ENCODE measurements at regions not wholly inside any gene's neighbourhood (a gene's known extent, or its start where the extent isn't known, plus 50 kb on each side); places are given as distances from the start of the nearest gene placed in this dataset.

DNA sequence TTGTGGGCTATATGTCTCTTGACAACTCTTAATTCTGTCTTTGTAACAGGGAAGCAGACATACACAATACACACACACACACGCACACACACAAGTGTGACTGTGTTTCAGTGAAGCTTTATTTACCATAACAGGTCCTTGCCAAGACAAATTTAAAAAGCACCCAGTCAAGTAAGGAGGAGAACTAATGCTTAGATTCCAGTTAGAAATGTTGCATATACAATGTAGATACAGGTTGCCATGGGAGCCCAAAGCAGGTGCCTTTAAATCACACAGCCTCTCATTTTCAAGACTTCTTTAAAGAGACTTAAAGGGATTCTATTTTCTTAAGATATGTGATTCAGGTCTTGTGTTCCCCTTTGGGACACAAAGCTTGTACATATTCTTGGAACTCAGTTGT is 1551.9 kb downstream of the EFNB2 start:
- no peaks in the 10 kb centered on the region for H3K79me2 ChIP-seq (ENCODE audit: insufficient read depth, low read length)
- H4K20me1 ChIP-seq (ENCODE audit: insufficient read depth): no peaks in the 10 kb centered on the region
- no peaks in the 10 kb centered on the region for H3K9me3 ChIP-seq (ENCODE audit: control insufficient read depth in 1 of 2, insufficient read depth in 1 of 2, low read depth in 1 of 2, low read length in 2 of 2)
- intact Hi-C loops (cut with micrococcal nuclease): no loop called here
- H3K9ac ChIP-seq (ENCODE audit: low read length): no peak overlapping the region
- RAD21 ChIA-PET (ENCODE audit: low non-redundant PET in 1 of 2, low total read pairs in 2 of 2, uncharacterized antibody in 2 of 2, unreplicated experiment in 2 of 2): no interaction called here
- CTCF ChIA-PET: no interaction called here
- no peaks in the 10 kb centered on the region for H3K36me3 ChIP-seq (ENCODE audit: control insufficient read depth in 1 of 2, insufficient read depth in 2 of 2, low read length in 2 of 2)
- no peak overlapping the region for H3K4me3 ChIP-seq (replicated peaks in 1 of 2; ENCODE audit: low read depth in 1 of 2, low read length in 2 of 2)
- DNase-seq (ENCODE audit: low read depth, low spot score) (no peak), ATAC-seq (no peak)
- TF ChIP-seq YY1 (IDR thresholded peaks at IDR 0.05; ENCODE audit: extremely low read depth, insufficient replicate concordance, low read depth, low read length) (no peak), ELF1 (IDR thresholded peaks at IDR 0.05; ENCODE audit: borderline replicate concordance, low read depth) (no peak), SIN3A (IDR thresholded peaks at IDR 0.05; ENCODE audit: low read depth) (no peak), EGR1 (IDR thresholded peaks at IDR 0.05; ENCODE audit: low read depth) (no peak), SP1 (IDR thresholded peaks at IDR 0.05; ENCODE audit: low read depth) (no peak), CBX3 (IDR thresholded peaks at IDR 0.05; ENCODE audit: low read depth) (no peak), POLR2AphosphoS5 (IDR thresholded peaks at IDR 0.05; ENCODE audit: low read depth, low read length) (no peak), POLR2A (IDR thresholded peaks at IDR 0.05; ENCODE audit: borderline replicate concordance, extremely low read depth, insufficient read depth, insufficient read length) (no peak), TCF7L2 (IDR thresholded peaks at IDR 0.05; ENCODE audit: borderline replicate concordance, extremely low read depth, insufficient read depth, insufficient read length) (no peak), CEBPB (IDR thresholded peaks at IDR 0.05; ENCODE audit: low read depth) (no peak), EZH2phosphoT487 (IDR thresholded peaks at IDR 0.05; ENCODE audit: borderline replicate concordance) (no peak), EZH2 (IDR thresholded peaks at IDR 0.05) (no peak), JUND (IDR thresholded peaks at IDR 0.05) (no peak), ZNF274 (IDR thresholded peaks at IDR 0.05; ENCODE audit: low read depth, low read length) (no peak), SRF (IDR thresholded peaks at IDR 0.05; ENCODE audit: low read depth) (no peak)
- TF ChIP-seq, protein P1, sequence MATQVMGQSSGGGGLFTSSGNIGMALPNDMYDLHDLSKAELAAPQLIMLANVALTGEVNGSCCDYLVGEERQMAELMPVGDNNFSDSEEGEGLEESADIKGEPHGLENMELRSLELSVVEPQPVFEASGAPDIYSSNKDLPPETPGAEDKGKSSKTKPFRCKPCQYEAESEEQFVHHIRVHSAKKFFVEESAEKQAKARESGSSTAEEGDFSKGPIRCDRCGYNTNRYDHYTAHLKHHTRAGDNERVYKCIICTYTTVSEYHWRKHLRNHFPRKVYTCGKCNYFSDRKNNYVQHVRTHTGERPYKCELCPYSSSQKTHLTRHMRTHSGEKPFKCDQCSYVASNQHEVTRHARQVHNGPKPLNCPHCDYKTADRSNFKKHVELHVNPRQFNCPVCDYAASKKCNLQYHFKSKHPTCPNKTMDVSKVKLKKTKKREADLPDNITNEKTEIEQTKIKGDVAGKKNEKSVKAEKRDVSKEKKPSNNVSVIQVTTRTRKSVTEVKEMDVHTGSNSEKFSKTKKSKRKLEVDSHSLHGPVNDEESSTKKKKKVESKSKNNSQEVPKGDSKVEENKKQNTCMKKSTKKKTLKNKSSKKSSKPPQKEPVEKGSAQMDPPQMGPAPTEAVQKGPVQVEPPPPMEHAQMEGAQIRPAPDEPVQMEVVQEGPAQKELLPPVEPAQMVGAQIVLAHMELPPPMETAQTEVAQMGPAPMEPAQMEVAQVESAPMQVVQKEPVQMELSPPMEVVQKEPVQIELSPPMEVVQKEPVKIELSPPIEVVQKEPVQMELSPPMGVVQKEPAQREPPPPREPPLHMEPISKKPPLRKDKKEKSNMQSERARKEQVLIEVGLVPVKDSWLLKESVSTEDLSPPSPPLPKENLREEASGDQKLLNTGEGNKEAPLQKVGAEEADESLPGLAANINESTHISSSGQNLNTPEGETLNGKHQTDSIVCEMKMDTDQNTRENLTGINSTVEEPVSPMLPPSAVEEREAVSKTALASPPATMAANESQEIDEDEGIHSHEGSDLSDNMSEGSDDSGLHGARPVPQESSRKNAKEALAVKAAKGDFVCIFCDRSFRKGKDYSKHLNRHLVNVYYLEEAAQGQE (IDR thresholded peaks at IDR 0.05; ENCODE audit: low read depth): no peak
- H3K4me1 ChIP-seq (ENCODE audit: control insufficient read depth in 1 of 2, insufficient read depth in 2 of 2, low read length in 2 of 2): no peaks in the 10 kb centered on the region
- BruUV-seq (replicated peaks): no TSS peak
- H3K27me3 ChIP-seq (ENCODE audit: insufficient read depth, low read length): no peaks in the 10 kb centered on the region
- no peaks in the 10 kb centered on the region for H3K9me2 ChIP-seq (ENCODE audit: insufficient read depth)
- no peak overlapping the region for H3K27ac ChIP-seq (ENCODE audit: low read depth, low read length)
- POLR2A ChIA-PET: no interaction called here
- H3K4me2 ChIP-seq (ENCODE audit: low read length): no peak overlapping the region
- no peak overlapping the region for H2AFZ ChIP-seq (ENCODE audit: low read depth, low read length, poor library complexity, severe bottlenecking)

Measured in HCT116 (cell line).